ENCODE measurements at regions not wholly inside any gene's neighbourhood (a gene's known extent, or its start where the extent isn't known, plus 50 kb on each side); places are given as distances from the start of the nearest gene placed in this dataset.

- Histone ChIP-seq H3K9me3 (ENCODE audit: low read length) (no peaks in the 10 kb centered on the region), H3K27me3 (ENCODE audit: insufficient read depth, low read depth, low read length) (no peaks in the 10 kb centered on the region), H3K36me3 (ENCODE audit: insufficient read depth, low read length) (no peaks in the 10 kb centered on the region), H3F3A (ENCODE audit: insufficient read depth, low read length, poor library complexity, severe bottlenecking) (no peaks in the 10 kb centered on the region), H4K20me1 (ENCODE audit: insufficient read depth) (no peaks in the 10 kb centered on the region), H3K9me2 (ENCODE audit: insufficient read depth, low read length) (no peaks in the 10 kb centered on the region), H3K4me3 (ENCODE audit: low read length) (no peak overlapping the region), H2AFZ (ENCODE audit: low read depth, low read length) (no peak overlapping the region), H3K4me2 (ENCODE audit: low read length) (no peak overlapping the region), H3K9ac (ENCODE audit: low read length) (no peak overlapping the region), H3K79me2 (replicated peaks; ENCODE audit: insufficient read depth, low read length) (no peaks in the 10 kb centered on the region), H3K27ac (ENCODE audit: low read length) (no peak overlapping the region)
- TF ChIP-seq SMC3 (conservative IDR thresholded peaks at IDR 0.05; ENCODE audit: poor library complexity) (no peak), TAF1 (IDR thresholded peaks at IDR 0.05; ENCODE audit: low read depth) (no peak), REST (IDR thresholded peaks at IDR 0.05; ENCODE audit: borderline replicate concordance) (no peak)
These were observed 117.5 kb upstream of the GALNT2 start for GRCh38 chr1:229949500-229949899.

- no peak overlapping the region for H3K27ac ChIP-seq (ENCODE audit: low read length)
- no peaks in the 10 kb centered on the region for H3K9me2 ChIP-seq (ENCODE audit: insufficient read depth, low read length)
These were observed 117.0 kb upstream of the GALNT2 start for GRCh38 chr1:229950020-229950419.

More at GRCh38 chr1:229950020-229950419, 117.0 kb upstream of the GALNT2 start:
- Histone ChIP-seq H3K79me2 (replicated peaks; ENCODE audit: insufficient read depth, low read length) (no peaks in the 10 kb centered on the region), H3K36me3 (ENCODE audit: insufficient read depth, low read length) (no peaks in the 10 kb centered on the region), H3K27me3 (ENCODE audit: insufficient read depth, low read depth, low read length) (no peaks in the 10 kb centered on the region), H3F3A (ENCODE audit: insufficient read depth, low read length, poor library complexity, severe bottlenecking) (no peaks in the 10 kb centered on the region), H3K4me2 (ENCODE audit: low read length) (no peak overlapping the region), H3K9ac (ENCODE audit: low read length) (no peak overlapping the region), H3K4me3 (ENCODE audit: low read length) (no peak overlapping the region), H4K20me1 (ENCODE audit: insufficient read depth) (no peaks in the 10 kb centered on the region), H3K9me3 (ENCODE audit: low read length) (no peaks in the 10 kb centered on the region), H2AFZ (ENCODE audit: low read depth, low read length) (no peak overlapping the region)
- TF ChIP-seq POLR2AphosphoS5 (IDR thresholded peaks at IDR 0.05) (no peak), MXI1 (conservative IDR thresholded peaks at IDR 0.05; ENCODE audit: poor library complexity, severe bottlenecking) (no peak), SMC3 (conservative IDR thresholded peaks at IDR 0.05; ENCODE audit: poor library complexity) (no peak), EZH2 (IDR thresholded peaks at IDR 0.05; ENCODE audit: borderline replicate concordance, insufficient read depth, low read length, poor library complexity, severe bottlenecking) (no peak), TAF1 (IDR thresholded peaks at IDR 0.05; ENCODE audit: low read depth) (no peak), EP300 (conservative IDR thresholded peaks at IDR 0.05; ENCODE audit: poor library complexity, severe bottlenecking) (no peak), REST (IDR thresholded peaks at IDR 0.05; ENCODE audit: borderline replicate concordance) (no peak), CTCF (IDR thresholded peaks at IDR 0.05; ENCODE audit: poor library complexity, severe bottlenecking) (no peak), RAD21 (conservative IDR thresholded peaks at IDR 0.05) (no peak)
